HK-2 (cell line): ENCODE measurements at regions not wholly inside any gene's neighbourhood (a gene's known extent, or its start where the extent isn't known, plus 50 kb on each side); places are given as distances from the start of the nearest gene placed in this dataset.

Source experiments
- DNase-seq: peaks from one replicate; pipeline ENCODE4 v3.0.0-alpha.2; 2018; ENCODE audit not compliant: unreplicated experiment

GRCh38 chr5:103345461-103345860, 86.9 kb downstream of the MACIR start:
- no peak for DNase-seq

DNA sequence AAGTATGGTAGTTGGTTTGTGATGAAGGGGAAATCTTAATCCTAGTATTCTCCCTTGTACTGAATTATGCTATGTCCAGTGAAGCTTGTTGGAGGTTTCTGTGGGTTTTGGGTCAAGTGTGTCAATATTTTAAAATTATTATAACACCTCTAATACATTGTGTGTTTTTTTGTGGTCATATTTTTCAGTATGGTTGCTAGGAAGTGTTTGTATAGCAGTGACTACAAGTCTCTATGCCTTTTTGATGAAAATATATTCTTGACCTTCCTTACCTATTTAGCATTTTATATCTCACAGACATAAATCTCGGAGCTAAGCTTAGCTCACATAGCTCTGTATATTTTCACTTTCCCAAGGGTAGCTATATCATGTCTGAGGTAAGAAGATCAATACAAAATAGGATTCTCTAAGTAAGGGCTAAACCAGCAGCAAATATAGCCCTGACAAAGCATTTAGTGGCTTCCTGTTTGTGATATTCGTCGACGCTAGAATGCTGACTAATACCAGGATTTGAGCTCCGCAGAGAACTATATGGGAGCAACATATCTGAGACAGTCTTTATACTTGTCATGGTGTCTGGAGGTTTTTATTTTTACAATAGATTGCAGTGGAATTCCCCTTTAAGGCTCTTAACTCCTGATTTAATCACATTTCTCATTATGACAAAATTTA, 82.3 kb downstream of the MACIR start:
- no peak for DNase-seq

- no peak for DNase-seq
Measured at GRCh38 chr5:103340132-103340531, 81.6 kb downstream of the MACIR start.

GRCh38 chr5:103336941-103337340, 78.4 kb downstream of the MACIR start:
- DNase-seq: no peak

DNA sequence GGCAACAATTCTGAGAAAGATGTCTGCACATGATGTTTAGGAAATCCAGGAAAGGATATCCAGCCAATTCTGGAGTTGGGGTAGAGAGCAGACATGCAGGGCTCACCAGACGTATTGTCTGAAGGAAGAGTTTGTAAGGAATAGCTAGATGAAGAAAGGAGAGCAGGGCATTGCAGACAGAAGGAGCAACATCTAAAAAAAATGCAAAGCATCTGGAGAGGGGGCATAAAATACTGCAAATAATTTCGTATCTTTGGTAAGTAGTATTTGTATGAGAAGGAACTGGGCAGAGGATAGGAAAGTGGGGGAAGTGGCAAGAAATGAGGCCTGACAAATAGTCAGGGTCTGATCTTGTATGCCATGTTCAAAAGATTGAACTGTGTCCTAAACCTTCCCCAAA, 74.8 kb downstream of the MACIR start:
- DNase-seq: no peak

DNA sequence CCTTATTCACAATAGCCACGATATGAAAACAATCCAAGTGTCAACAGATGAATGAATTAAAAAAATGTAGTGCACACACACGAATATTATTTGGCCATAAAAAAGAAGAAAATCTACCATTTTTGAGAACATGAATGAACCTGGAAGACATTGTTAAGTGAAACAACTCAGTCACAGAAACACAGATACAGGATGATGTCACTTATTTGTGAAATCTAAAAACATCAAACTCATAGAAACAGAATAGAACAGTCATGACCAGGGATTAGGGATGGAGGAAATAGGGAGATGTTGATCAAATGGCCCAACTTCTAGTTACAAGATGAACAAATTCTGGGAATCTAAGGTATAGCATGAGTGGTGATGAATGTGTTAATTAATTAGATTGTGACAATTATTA, 72.3 kb downstream of the MACIR start:
- DNase-seq: no peak
